GM23338 (cell line): ENCODE measurements at regions not wholly inside any gene's neighbourhood (a gene's known extent, or its start where the extent isn't known, plus 50 kb on each side); places are given as distances from the start of the nearest gene placed in this dataset.

Source experiments
- ATAC-seq: fragments of 200-7000 bp; cut with Tn5 transposase; 3 replicates; pipeline ENCODE4 v1.9.1; 2020
- DNase-seq: peaks from one replicate; pipeline ENCODE4 v3.0.0-alpha.2; 2015; ENCODE audit warnings: low spot score
- H2AFZ ChIP-seq: fragments of 200-600 bp; sonication (generic); 2 replicates; pipeline ENCODE4 v1.8.0; 2016; ENCODE audit warnings: antibody characterized with exemption, mild to moderate bottlenecking, moderate library complexity
- H3F3A ChIP-seq: fragments of 200-600 bp; sonication (generic); replicated peaks from 2 replicates; pipeline ENCODE4 v1.8.0; 2017; ENCODE audit warnings: antibody characterized with exemption, mixed run types, low read depth
- H3K27ac ChIP-seq: fragments of 200-600 bp; sonication (generic); 2 replicates; pipeline ENCODE4 v1.6.1; 2016; ENCODE audit warnings: low read depth
- H3K27me3 ChIP-seq: fragments of 200-600 bp; sonication (generic); 2 replicates; pipeline ENCODE4 v1.8.0; 2016; ENCODE audit warnings: mild to moderate bottlenecking, mixed run types, moderate library complexity; ENCODE audit not compliant: insufficient read depth
- H3K36me3 ChIP-seq: fragments of 200-600 bp; sonication (generic); 2 replicates; pipeline ENCODE4 v1.8.0; 2016; ENCODE audit warnings: mild to moderate bottlenecking; ENCODE audit not compliant: insufficient read depth
- H3K4me1 ChIP-seq: fragments of 200-600 bp; sonication (generic); 2 replicates; pipeline ENCODE4 v1.8.0; 2016; ENCODE audit warnings: mild to moderate bottlenecking, moderate library complexity; ENCODE audit not compliant: insufficient read depth
- H3K4me2 ChIP-seq: fragments of 200-600 bp; sonication (generic); 2 replicates; pipeline ENCODE4 v1.7.1; 2017; ENCODE audit warnings: mixed run types
- H3K4me3 ChIP-seq: fragments of 200-600 bp; sonication (generic); 2 replicates; pipeline ENCODE4 v1.6.1; 2016; ENCODE audit warnings: mixed run types
- H3K79me2 ChIP-seq: fragments of 200-600 bp; sonication (generic); replicated peaks from 2 replicates; pipeline ENCODE4 v1.8.0; 2017; ENCODE audit warnings: mild to moderate bottlenecking; ENCODE audit not compliant: insufficient read depth
- H3K9me2 ChIP-seq: fragments of 200-600 bp; sonication (generic); 2 replicates; pipeline ENCODE4 v1.8.0; 2017; ENCODE audit not compliant: insufficient read depth
- H4K20me1 ChIP-seq: fragments of 200-600 bp; sonication (generic); replicated peaks from 2 replicates; pipeline ENCODE4 v1.8.0; 2017; ENCODE audit warnings: mild to moderate bottlenecking; ENCODE audit not compliant: insufficient read depth
- H3K27ac Mint-ChIP-seq: 2 replicates; pipeline ENCODE4 v1.8.0; 2020; ENCODE audit warnings: inconsistent platforms, mild to moderate bottlenecking, moderate library complexity, mixed read lengths
- H3K27me3 Mint-ChIP-seq: 3 replicates; pipeline ENCODE4 v1.8.0; 2022; ENCODE audit warnings: low read depth, mild to moderate bottlenecking, moderate library complexity, mixed read lengths, inconsistent platforms; ENCODE audit not compliant: insufficient read depth, poor library complexity
- H3K36me3 Mint-ChIP-seq: 3 replicates; pipeline ENCODE4 v1.8.0; 2021; ENCODE audit warnings: low read depth, mild to moderate bottlenecking, inconsistent platforms, moderate library complexity, mixed read lengths
- H3K4me1 Mint-ChIP-seq: 3 replicates; pipeline ENCODE4 v1.8.0; 2020; ENCODE audit warnings: mild to moderate bottlenecking, inconsistent platforms, mixed read lengths
- H3K4me3 Mint-ChIP-seq: 3 replicates; pipeline ENCODE4 v1.8.0; 2021; ENCODE audit warnings: moderate library complexity, mild to moderate bottlenecking, inconsistent platforms, mixed read lengths
- H3K9me3 Mint-ChIP-seq: 3 replicates; pipeline ENCODE4 v1.8.0; 2020; ENCODE audit warnings: moderate library complexity, mild to moderate bottlenecking, inconsistent platforms, mixed read lengths
- CREB1 ChIP-seq: fragments of 250-450 bp; sonication (Bioruptor Pico); IDR thresholded peaks from 2 replicates; pipeline ENCODE4 v1.5.0; 2020; ENCODE audit warnings: low read depth, mild to moderate bottlenecking, moderate library complexity
- EZH2 ChIP-seq: fragments of 200-600 bp; sonication (generic); IDR thresholded peaks from one replicate; pipeline ENCODE4 v1.8.0; 2017; ENCODE audit warnings: antibody characterized with exemption, mild to moderate bottlenecking, low read depth; ENCODE audit not compliant: unreplicated experiment
- EZH2phosphoT487 ChIP-seq: fragments of 200-600 bp; sonication (generic); IDR thresholded peaks from one replicate; pipeline ENCODE4 v1.8.1; 2018; ENCODE audit warnings: antibody characterized with exemption; ENCODE audit not compliant: unreplicated experiment
- JUNB ChIP-seq: IDR thresholded peaks from one replicate; pipeline ENCODE4 v1.6.1; 2016; ENCODE audit warnings: antibody characterized with exemption; ENCODE audit not compliant: unreplicated experiment
- NANOG ChIP-seq: IDR thresholded peaks from 2 replicates; pipeline ENCODE4 v1.6.1; 2016; ENCODE audit warnings: antibody characterized with exemption, borderline replicate concordance
- POLR2AphosphoS5 ChIP-seq: IDR thresholded peaks from 2 replicates; pipeline ENCODE4 v1.6.1; 2016; ENCODE audit warnings: antibody characterized with exemption, low read depth
- STAT1 ChIP-seq: IDR thresholded peaks from one replicate; pipeline ENCODE4 v1.6.1; 2016; ENCODE audit warnings: antibody characterized with exemption; ENCODE audit not compliant: unreplicated experiment
- ZNF114 ChIP-seq: fragments of 250-450 bp; sonication (Bioruptor Pico); IDR thresholded peaks from 2 replicates; pipeline ENCODE4 v1.5.0; 2020; ENCODE audit warnings: mild to moderate bottlenecking, moderate library complexity
- ZNF331 ChIP-seq: fragments of 250-450 bp; sonication (Bioruptor Pico); IDR thresholded peaks from 2 replicates; pipeline ENCODE4 v1.5.0; 2020; ENCODE audit warnings: low read depth, mild to moderate bottlenecking, moderate library complexity
- TF ChIP-seq, protein P1 (sequence below), 2 experiments: fragments of 200-600 bp in 1 of 2; sonication (generic) in 1 of 2; conservative IDR thresholded peaks; 2 replicates each; pipeline versions ENCODE4 v1.5.1 to v1.6.1; 2016 to 2017; ENCODE audit warnings: antibody characterized with exemption in 2 of 2, low read depth in 2 of 2, mild to moderate bottlenecking in 2 of 2, moderate library complexity in 1 of 2
- TF ChIP-seq, protein P2 (sequence below): fragments of 250-450 bp; sonication (Bioruptor Pico); IDR thresholded peaks from 2 replicates; pipeline ENCODE4 v1.5.0; 2020; ENCODE audit warnings: mild to moderate bottlenecking, moderate library complexity
- TF ChIP-seq, protein P3 (sequence below): IDR thresholded peaks from 2 replicates; pipeline ENCODE4 v1.6.1; 2016; ENCODE audit warnings: antibody characterized with exemption
- TF ChIP-seq, protein P4 (sequence below): IDR thresholded peaks from one replicate; pipeline ENCODE4 v1.6.1; 2018; ENCODE audit warnings: antibody characterized with exemption; ENCODE audit not compliant: unreplicated experiment

DNA sequence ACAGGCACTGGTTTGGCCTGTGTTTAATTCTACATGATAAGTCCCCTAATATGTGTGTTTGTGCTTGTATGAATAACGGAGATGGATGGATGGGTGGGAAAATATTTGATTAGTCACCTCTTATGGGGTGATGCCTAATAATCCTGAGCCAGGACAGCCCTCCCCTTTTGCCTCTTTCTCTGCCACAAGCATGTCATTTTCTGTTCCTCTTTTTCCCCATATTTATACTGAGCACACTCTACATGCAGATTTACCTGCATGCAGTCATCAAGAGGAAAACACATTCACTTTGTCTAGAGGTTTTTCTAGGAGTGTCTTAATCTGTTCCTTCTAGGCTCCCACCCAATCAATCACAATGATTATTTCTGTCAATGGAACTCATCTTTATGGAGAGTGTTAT lies 111.6 kb upstream of the TBX20 start:
- H3K4me2 ChIP-seq = peak overlapping the region; percentile 70; the same call in 1 of the 2 replicates
- Mint-ChIP-seq H3K27me3 (peaks cover 8% of the 10 kb centered on the region), H3K4me3 (no peak overlapping the region), H3K27ac (no peak overlapping the region), H3K4me1 (peaks cover 26% of the 10 kb centered on the region), H3K9me3 (0 out of 3 replicates have a peak, but pooled peaks cover 3% of the 10 kb centered on the region), H3K36me3 (no peaks in the 10 kb centered on the region; the same call in 2 of the 3 replicates)
- no peaks in the 10 kb centered on the region for H4K20me1 ChIP-seq
- H3K27me3 ChIP-seq = 0 out of 2 replicates have a peak, but pooled peaks cover 3% of the 10 kb centered on the region
- H3K4me1 ChIP-seq = peaks cover 24% of the 10 kb centered on the region
- no peaks in the 10 kb centered on the region for H3K79me2 ChIP-seq
- H2AFZ ChIP-seq = no peak overlapping the region
- H3K36me3 ChIP-seq = no peaks in the 10 kb centered on the region
- peaks cover 8% of the 10 kb centered on the region for H3K9me2 ChIP-seq
- H3K27ac ChIP-seq = no peak overlapping the region
- TF ChIP-seq, protein P1, sequence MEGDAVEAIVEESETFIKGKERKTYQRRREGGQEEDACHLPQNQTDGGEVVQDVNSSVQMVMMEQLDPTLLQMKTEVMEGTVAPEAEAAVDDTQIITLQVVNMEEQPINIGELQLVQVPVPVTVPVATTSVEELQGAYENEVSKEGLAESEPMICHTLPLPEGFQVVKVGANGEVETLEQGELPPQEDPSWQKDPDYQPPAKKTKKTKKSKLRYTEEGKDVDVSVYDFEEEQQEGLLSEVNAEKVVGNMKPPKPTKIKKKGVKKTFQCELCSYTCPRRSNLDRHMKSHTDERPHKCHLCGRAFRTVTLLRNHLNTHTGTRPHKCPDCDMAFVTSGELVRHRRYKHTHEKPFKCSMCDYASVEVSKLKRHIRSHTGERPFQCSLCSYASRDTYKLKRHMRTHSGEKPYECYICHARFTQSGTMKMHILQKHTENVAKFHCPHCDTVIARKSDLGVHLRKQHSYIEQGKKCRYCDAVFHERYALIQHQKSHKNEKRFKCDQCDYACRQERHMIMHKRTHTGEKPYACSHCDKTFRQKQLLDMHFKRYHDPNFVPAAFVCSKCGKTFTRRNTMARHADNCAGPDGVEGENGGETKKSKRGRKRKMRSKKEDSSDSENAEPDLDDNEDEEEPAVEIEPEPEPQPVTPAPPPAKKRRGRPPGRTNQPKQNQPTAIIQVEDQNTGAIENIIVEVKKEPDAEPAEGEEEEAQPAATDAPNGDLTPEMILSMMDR (conservative IDR thresholded peaks at IDR 0.05; ENCODE audit: low read depth in 2 of 2) = no peak
- no peak for TF ChIP-seq POLR2AphosphoS5
- TF ChIP-seq ZNF114 (CRISPR knock-in tag) = no peak
- TF ChIP-seq JUNB = no peak
- no peak for TF ChIP-seq EZH2
- no peak for TF ChIP-seq NANOG
- TF ChIP-seq, protein P2, sequence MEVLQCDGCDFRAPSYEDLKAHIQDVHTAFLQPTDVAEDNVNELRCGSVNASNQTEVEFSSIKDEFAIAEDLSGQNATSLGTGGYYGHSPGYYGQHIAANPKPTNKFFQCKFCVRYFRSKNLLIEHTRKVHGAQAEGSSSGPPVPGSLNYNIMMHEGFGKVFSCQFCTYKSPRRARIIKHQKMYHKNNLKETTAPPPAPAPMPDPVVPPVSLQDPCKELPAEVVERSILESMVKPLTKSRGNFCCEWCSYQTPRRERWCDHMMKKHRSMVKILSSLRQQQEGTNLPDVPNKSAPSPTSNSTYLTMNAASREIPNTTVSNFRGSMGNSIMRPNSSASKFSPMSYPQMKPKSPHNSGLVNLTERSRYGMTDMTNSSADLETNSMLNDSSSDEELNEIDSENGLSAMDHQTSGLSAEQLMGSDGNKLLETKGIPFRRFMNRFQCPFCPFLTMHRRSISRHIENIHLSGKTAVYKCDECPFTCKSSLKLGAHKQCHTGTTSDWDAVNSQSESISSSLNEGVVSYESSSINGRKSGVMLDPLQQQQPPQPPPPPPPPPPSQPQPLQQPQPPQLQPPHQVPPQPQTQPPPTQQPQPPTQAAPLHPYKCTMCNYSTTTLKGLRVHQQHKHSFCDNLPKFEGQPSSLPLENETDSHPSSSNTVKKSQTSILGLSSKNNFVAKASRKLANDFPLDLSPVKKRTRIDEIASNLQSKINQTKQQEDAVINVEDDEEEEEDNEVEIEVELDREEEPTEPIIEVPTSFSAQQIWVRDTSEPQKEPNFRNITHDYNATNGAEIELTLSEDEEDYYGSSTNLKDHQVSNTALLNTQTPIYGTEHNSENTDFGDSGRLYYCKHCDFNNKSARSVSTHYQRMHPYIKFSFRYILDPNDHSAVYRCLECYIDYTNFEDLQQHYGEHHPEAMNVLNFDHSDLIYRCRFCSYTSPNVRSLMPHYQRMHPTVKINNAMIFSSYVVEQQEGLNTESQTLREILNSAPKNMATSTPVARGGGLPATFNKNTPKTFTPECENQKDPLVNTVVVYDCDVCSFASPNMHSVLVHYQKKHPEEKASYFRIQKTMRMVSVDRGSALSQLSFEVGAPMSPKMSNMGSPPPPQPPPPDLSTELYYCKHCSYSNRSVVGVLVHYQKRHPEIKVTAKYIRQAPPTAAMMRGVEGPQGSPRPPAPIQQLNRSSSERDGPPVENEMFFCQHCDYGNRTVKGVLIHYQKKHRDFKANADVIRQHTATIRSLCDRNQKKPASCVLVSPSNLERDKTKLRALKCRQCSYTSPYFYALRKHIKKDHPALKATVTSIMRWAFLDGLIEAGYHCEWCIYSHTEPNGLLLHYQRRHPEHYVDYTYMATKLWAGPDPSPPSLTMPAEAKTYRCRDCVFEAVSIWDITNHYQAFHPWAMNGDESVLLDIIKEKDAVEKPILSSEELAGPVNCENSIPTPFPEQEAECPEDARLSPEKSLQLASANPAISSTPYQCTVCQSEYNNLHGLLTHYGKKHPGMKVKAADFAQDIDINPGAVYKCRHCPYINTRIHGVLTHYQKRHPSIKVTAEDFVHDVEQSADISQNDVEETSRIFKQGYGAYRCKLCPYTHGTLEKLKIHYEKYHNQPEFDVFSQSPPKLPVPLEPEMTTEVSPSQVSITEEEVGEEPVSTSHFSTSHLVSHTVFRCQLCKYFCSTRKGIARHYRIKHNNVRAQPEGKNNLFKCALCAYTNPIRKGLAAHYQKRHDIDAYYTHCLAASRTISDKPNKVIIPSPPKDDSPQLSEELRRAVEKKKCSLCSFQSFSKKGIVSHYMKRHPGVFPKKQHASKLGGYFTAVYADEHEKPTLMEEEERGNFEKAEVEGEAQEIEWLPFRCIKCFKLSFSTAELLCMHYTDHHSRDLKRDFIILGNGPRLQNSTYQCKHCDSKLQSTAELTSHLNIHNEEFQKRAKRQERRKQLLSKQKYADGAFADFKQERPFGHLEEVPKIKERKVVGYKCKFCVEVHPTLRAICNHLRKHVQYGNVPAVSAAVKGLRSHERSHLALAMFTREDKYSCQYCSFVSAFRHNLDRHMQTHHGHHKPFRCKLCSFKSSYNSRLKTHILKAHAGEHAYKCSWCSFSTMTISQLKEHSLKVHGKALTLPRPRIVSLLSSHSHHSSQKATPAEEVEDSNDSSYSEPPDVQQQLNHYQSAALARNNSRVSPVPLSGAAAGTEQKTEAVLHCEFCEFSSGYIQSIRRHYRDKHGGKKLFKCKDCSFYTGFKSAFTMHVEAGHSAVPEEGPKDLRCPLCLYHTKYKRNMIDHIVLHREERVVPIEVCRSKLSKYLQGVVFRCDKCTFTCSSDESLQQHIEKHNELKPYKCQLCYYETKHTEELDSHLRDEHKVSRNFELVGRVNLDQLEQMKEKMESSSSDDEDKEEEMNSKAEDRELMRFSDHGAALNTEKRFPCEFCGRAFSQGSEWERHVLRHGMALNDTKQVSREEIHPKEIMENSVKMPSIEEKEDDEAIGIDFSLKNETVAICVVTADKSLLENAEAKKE (CRISPR knock-in tag) = no peak
- TF ChIP-seq, protein P3, sequence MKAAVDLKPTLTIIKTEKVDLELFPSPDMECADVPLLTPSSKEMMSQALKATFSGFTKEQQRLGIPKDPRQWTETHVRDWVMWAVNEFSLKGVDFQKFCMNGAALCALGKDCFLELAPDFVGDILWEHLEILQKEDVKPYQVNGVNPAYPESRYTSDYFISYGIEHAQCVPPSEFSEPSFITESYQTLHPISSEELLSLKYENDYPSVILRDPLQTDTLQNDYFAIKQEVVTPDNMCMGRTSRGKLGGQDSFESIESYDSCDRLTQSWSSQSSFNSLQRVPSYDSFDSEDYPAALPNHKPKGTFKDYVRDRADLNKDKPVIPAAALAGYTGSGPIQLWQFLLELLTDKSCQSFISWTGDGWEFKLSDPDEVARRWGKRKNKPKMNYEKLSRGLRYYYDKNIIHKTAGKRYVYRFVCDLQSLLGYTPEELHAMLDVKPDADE = no peak
- TF ChIP-seq ZNF331 (CRISPR knock-in tag) = no peak
- no peak for TF ChIP-seq EZH2phosphoT487
- TF ChIP-seq CREB1 = no peak
- TF ChIP-seq, protein P4, sequence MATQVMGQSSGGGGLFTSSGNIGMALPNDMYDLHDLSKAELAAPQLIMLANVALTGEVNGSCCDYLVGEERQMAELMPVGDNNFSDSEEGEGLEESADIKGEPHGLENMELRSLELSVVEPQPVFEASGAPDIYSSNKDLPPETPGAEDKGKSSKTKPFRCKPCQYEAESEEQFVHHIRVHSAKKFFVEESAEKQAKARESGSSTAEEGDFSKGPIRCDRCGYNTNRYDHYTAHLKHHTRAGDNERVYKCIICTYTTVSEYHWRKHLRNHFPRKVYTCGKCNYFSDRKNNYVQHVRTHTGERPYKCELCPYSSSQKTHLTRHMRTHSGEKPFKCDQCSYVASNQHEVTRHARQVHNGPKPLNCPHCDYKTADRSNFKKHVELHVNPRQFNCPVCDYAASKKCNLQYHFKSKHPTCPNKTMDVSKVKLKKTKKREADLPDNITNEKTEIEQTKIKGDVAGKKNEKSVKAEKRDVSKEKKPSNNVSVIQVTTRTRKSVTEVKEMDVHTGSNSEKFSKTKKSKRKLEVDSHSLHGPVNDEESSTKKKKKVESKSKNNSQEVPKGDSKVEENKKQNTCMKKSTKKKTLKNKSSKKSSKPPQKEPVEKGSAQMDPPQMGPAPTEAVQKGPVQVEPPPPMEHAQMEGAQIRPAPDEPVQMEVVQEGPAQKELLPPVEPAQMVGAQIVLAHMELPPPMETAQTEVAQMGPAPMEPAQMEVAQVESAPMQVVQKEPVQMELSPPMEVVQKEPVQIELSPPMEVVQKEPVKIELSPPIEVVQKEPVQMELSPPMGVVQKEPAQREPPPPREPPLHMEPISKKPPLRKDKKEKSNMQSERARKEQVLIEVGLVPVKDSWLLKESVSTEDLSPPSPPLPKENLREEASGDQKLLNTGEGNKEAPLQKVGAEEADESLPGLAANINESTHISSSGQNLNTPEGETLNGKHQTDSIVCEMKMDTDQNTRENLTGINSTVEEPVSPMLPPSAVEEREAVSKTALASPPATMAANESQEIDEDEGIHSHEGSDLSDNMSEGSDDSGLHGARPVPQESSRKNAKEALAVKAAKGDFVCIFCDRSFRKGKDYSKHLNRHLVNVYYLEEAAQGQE = no peak
- TF ChIP-seq STAT1 = no peak
- no peak for ATAC-seq
- no peak for DNase-seq
- no peak overlapping the region for H3K4me3 ChIP-seq
- no peaks in the 10 kb centered on the region for H3F3A ChIP-seq
